Muscle of leg (tissue), 3 donors: ENCODE measurements at regions not wholly inside any gene's neighbourhood (a gene's known extent, or its start where the extent isn't known, plus 50 kb on each side); places are given as distances from the start of the nearest gene placed in this dataset.
A peak's percentile ranks its signal among the peaks of the same experiment; 100 is the strongest.

Experiments used
- DNase-seq: peaks from one replicate; pipeline ENCODE4 v3.0.0; 2013
- H3K27ac ChIP-seq: one replicate; pipeline ENCODE4 v1.5.1; 2013; ENCODE audit warnings: mild to moderate bottlenecking, low read length, control low read depth
- H3K27me3 ChIP-seq: one replicate; pipeline ENCODE4 v1.6.1; 2013; ENCODE audit warnings: low read length; ENCODE audit not compliant: control insufficient read depth, insufficient read depth
- H3K36me3 ChIP-seq: one replicate; pipeline ENCODE4 v1.6.1; 2013; ENCODE audit warnings: low read length; ENCODE audit not compliant: control insufficient read depth, insufficient read depth
- H3K4me1 ChIP-seq: one replicate; pipeline ENCODE4 v1.6.1; 2013; ENCODE audit warnings: low read length; ENCODE audit not compliant: control insufficient read depth, insufficient read depth
- H3K4me3 ChIP-seq: one replicate; pipeline ENCODE4 v1.5.1; 2013; ENCODE audit warnings: low read length, control low read depth
- H3K9me3 ChIP-seq: replicated peaks from 2 replicates; pipeline ENCODE4 v1.6.1; 2013; ENCODE audit warnings: low read depth, low read length; ENCODE audit not compliant: control insufficient read depth
- WGBS: methylation state at CpG from one replicate; pipeline ENCODE4 v1.1.5; 2013; ENCODE audit warnings: missing lambda C conversion rate; ENCODE audit not compliant: insufficient coverage; 5-methylcytosine and 5-hydroxymethylcytosine counted together

DNA sequence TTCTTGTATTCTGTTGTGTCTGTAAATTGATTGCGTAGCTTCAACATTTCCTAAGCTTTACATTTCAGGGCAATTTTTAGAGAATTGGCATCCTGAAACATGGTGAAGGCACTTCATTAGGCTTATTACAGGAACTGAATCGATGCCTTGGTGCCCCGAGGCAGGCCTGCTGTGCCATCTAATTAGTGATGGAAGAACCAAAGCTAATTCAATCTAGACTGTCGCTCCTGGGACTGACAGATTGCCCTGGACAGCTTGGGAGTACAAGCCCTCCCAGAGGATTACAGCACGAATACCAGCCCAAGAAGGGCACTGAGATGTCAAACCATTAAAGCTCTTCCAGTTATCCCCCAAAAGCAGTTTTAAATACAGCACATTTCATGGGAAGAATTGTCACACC is 243.2 kb upstream of the ZC3H12C start:
- no peak for DNase-seq
- H3K27me3 ChIP-seq = no peaks in the 10 kb centered on the region
- no peaks in the 10 kb centered on the region for H3K36me3 ChIP-seq
- H3K27ac ChIP-seq = no peak overlapping the region
- no peak overlapping the region for H3K4me3 ChIP-seq
- 83% methylated on average over 4 of the region's 5 CpGs for WGBS
- no peaks in the 10 kb centered on the region for H3K4me1 ChIP-seq
- H3K9me3 ChIP-seq = no peaks in the 10 kb centered on the region

DNA sequence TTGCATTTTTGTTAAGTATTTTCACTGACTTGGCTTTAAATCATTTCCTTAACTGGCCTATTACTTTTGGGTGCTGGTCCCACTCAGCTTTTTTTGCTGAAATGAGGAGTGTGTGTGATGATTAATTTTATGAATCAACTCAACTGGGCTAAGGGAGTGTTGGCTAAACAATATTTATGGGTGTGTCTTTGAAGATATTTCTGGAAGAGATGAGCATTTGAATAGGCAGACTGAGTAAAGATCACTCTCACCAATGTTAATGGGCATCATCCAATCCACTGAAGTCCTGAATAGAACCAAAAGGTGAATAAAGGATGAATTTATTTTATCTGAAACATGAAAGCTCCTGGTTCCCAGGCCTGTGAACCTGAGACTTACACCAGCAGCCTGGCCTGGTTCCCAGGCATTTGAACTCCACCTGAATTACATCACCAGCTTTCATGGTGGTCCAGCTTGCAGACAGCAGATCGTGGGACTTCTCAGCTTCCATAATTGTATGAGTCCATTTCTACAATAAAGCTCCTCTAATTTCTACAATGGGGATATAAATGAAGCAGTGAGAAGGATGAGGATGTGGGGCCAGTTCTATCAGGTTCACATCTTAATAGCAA is 241.3 kb upstream of the ZC3H12C start:
- no peaks in the 10 kb centered on the region for H3K36me3 ChIP-seq
- H3K9me3 ChIP-seq = no peaks in the 10 kb centered on the region
- no peak overlapping the region for H3K27ac ChIP-seq
- H3K27me3 ChIP-seq = no peaks in the 10 kb centered on the region
- H3K4me1 ChIP-seq = no peaks in the 10 kb centered on the region
- WGBS = no CpG with 5 or more reads among the region's 1 CpG
- no peak overlapping the region for H3K4me3 ChIP-seq
- no peak for DNase-seq

DNA sequence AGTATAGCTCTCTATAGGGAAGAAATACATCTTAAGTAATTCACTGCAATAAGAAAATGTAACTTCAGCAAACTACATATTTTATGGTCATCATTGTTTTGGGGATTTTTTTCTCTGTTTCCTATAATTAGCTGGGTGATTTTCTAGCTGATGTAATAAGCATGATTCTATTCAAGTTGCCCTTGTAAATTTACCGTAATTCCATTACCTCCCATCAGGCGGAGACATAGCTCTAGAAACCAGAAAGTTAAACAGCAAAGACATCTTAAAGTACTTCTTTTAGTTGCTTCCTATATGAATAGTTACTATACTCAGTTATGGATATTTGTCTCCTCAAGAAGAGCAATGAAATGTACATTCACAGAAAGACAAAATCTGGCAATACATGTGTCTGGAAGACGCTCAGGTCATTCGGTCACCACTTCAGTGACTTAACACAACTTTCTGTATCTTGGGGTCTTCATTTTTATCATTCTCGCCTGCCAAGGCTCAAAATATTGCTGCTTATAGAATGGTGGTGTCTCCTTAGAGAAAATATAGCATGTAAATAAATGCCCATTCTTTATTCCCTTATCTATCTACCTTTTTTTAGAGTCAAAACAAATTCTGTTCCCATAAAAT is 239.9 kb upstream of the ZC3H12C start:
- WGBS = no CpG with 5 or more reads among the region's 5 CpGs
- Histone ChIP-seq H3K4me3 (no peak overlapping the region), H3K27ac (no peak overlapping the region), H3K4me1 (no peaks in the 10 kb centered on the region), H3K36me3 (no peaks in the 10 kb centered on the region), H3K27me3 (no peaks in the 10 kb centered on the region), H3K9me3 (no peaks in the 10 kb centered on the region)
- DNase-seq = peak; percentile 66

DNA sequence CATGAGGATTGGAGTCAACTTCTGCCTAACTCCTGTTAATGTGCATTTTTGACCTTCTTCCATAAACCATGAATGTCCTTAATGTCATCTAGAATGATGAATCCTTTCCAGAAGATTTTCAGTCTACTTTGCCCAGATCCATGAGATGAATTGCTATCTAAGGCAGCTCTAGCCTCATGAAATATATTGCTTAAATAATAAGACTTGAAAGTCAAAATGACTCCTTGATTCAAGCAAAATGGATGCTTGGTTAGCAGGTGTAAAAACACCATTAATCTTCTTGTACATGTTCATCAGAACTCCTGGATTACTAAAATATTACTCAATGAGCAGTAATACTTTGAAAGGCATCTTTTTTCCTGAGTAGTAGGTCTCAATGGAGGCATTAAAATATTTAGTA is 238.5 kb upstream of the ZC3H12C start:
- Histone ChIP-seq H3K9me3 (no peaks in the 10 kb centered on the region), H3K36me3 (no peaks in the 10 kb centered on the region), H3K27ac (no peak overlapping the region), H3K27me3 (no peaks in the 10 kb centered on the region), H3K4me3 (no peak overlapping the region), H3K4me1 (no peaks in the 10 kb centered on the region)
- DNase-seq = no peak

DNA sequence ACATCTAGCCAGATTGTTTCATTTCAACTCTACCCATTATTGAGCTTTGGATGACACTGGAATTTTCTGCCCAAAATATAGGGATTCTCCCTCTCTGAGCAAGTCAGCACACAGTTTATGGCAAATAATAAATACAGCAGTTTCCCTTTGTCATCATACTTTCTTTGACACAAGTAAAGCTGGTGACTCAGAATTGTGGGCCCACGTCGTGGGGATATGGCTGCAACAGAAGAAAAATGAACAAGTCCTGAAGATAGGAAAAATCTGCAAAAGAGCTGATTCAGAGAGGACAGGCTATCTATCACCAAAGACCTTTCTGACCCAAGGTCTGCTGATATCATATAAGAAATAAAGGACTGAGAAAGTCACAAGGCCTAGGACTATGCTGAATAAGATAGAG is 236.3 kb upstream of the ZC3H12C start:
- no CpG with 5 or more reads among the region's 2 CpGs for WGBS
- Histone ChIP-seq H3K27me3 (no peaks in the 10 kb centered on the region), H3K27ac (no peak overlapping the region), H3K36me3 (no peaks in the 10 kb centered on the region), H3K4me1 (no peaks in the 10 kb centered on the region), H3K4me3 (no peak overlapping the region), H3K9me3 (no peaks in the 10 kb centered on the region)
- no peak for DNase-seq

DNA sequence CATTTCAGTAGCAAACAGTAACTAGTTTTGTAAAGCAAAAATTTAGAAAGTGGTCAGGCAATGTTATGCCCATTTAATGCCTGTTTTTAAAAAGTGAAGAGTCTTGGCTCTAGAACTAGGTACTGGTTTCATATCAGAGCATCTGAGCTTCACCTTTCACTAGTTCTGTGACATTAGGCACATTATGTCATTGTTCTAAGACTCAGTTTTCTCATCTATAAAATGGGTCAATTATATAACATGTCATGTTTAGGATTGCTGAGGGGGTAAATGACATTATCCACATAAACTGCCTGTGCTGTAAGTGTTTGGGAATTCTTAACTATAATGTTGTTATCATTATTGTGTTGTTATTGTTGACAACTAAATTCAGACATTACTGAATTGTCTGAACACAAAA is 235.6 kb upstream of the ZC3H12C start:
- H3K27ac ChIP-seq = no peak overlapping the region
- no peaks in the 10 kb centered on the region for H3K4me1 ChIP-seq
- no peaks in the 10 kb centered on the region for H3K27me3 ChIP-seq
- H3K36me3 ChIP-seq = no peaks in the 10 kb centered on the region
- H3K4me3 ChIP-seq = no peak overlapping the region
- DNase-seq = no peak
- H3K9me3 ChIP-seq = no peaks in the 10 kb centered on the region

DNA sequence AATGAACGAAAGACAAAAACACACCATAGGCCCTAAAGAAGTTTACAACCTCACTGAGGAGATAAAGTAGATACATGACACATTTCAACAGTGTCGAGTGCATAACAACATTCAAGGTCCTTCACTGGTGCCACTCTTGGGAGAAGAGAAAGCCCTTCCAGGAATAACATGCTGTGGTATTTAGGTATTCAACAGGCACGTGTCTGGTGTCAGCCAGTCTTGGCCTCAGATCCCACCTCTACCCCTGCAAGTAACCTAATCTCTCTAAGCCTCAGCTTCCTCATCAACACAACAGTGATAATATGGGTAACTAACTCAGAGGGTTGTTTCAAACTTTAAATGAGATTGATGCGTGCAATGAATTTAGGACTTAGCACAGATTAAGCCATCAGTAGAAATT is 235.0 kb upstream of the ZC3H12C start:
- Histone ChIP-seq H3K4me1 (no peaks in the 10 kb centered on the region), H3K27me3 (no peaks in the 10 kb centered on the region), H3K4me3 (no peak overlapping the region), H3K27ac (no peak overlapping the region), H3K9me3 (no peaks in the 10 kb centered on the region), H3K36me3 (no peaks in the 10 kb centered on the region)
- no CpG with 5 or more reads among the region's 4 CpGs for WGBS
- no peak for DNase-seq

DNA sequence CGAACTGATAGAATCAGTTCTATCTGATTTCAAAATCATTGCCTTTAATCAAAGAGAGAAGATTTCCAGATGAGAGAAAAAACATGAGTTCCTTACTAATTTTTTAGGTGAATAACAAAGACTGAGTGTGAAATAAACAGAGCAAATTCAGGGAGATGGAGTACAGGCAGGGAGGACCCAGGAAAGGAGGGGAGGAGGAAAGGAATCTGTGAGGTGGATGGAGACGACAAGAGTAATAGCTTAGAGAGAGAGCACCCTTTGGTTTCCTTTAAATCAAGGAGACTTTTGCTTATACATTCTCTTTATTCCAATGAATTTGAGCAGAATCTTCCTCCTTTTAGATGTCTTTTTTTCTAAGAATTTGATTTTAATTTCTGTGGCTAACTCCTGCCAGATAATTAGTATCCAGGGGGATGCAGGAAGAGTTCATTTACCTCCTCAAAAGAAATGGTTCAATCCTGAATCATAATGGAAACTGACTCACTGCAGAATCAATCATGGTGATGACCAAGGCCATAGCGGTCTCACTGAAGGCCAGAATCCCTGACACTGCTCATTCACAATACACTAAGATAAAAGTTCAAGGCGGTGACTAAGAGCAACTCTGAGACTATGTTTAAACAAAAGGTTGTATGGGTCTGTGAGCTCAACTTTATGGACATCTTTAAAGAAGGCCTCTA is 234.0 kb upstream of the ZC3H12C start:
- Histone ChIP-seq H3K4me1 (no peaks in the 10 kb centered on the region), H3K4me3 (no peak overlapping the region), H3K27ac (no peak overlapping the region), H3K27me3 (no peaks in the 10 kb centered on the region), H3K36me3 (no peaks in the 10 kb centered on the region), H3K9me3 (no peaks in the 10 kb centered on the region)
- DNase-seq = no peak
- no CpG with 5 or more reads among the region's 4 CpGs for WGBS

DNA sequence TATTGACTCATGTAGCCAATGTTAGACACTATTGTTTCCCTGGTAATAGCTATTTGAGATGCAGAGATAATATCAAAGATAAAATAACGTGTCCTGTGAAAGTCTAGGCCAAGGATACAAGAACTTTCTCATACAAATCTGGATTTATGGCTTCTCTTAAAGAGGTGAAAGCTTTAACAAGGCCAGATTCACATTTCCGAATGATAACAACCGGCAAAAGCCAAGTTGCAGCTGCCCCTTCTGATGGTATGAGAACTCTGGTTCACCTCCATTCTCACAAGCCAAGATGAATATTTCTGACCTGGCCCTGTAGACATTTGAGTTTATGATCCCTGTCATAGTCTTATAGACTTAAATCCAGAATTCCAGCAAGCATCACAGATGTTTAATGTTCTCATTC is 230.4 kb upstream of the ZC3H12C start:
- Histone ChIP-seq H3K27ac (peak overlapping the region; percentile 22), H3K36me3 (no peaks in the 10 kb centered on the region), H3K9me3 (no peaks in the 10 kb centered on the region), H3K4me3 (no peak overlapping the region), H3K27me3 (no peaks in the 10 kb centered on the region), H3K4me1 (no peaks in the 10 kb centered on the region)
- WGBS = no CpG with 5 or more reads among the region's 3 CpGs
- DNase-seq = peak; percentile 35

DNA sequence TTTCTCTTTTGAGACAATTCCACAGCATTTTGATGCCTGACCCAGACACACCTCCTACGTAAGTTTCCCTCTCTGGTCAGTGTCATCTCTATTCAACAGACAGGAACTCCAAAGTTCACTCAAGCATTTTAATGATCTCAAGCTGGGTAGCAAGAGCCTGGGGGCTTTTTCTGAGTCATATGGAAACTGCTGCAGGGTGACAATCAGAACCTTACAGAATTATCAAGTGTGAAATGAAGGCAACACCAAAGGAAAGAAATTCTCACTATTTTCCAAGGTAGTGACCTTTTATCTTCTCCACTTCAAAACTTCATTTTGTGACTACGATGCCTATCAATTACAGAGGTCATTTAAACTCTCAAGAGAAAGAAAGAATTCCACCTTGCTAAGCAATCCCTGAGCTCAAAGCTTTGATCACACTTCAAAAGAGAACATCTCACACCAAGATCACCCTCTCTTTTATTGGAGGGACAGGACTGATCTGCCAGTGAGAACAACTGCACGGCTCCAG is 229.0 kb upstream of the ZC3H12C start:
- no peak overlapping the region for H3K4me3 ChIP-seq
- WGBS = 60% methylated on average over 1 of the region's 3 CpGs
- H3K27ac ChIP-seq = peak overlapping the region; percentile 17
- DNase-seq = no peak
- H3K27me3 ChIP-seq = no peaks in the 10 kb centered on the region
- no peaks in the 10 kb centered on the region for H3K36me3 ChIP-seq
- no peaks in the 10 kb centered on the region for H3K4me1 ChIP-seq
- no peaks in the 10 kb centered on the region for H3K9me3 ChIP-seq
